ENCODE measurements at regions not wholly inside any gene's neighbourhood (a gene's known extent, or its start where the extent isn't known, plus 50 kb on each side); places are given as distances from the start of the nearest gene placed in this dataset.
"Not testable (repeated sequence)": the region's sequence is repeated elsewhere in the genome, so short reads cannot be mapped to it uniquely, and the experiment has no call there.

DNA sequence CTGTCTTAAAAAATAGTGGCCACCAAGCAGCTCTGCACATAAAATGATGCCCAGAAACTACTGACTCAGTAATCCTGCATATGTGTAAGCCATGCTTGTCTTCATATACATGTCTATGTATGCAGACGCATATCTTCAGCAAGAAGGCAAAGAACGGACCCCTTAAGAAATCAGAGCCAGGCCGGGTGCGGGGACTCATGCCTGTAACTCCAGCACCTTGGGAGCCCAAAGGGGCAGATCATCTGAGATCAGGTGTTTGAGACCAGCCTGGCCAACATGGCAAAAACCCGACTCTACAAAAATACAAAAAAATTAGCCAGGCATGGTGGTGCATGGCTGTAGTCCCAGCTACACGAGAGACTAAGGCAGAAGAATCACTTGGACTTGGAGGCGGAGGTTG, 295.0 kb downstream of the TCERG1L start:
- no peak for DNase-seq

DNA sequence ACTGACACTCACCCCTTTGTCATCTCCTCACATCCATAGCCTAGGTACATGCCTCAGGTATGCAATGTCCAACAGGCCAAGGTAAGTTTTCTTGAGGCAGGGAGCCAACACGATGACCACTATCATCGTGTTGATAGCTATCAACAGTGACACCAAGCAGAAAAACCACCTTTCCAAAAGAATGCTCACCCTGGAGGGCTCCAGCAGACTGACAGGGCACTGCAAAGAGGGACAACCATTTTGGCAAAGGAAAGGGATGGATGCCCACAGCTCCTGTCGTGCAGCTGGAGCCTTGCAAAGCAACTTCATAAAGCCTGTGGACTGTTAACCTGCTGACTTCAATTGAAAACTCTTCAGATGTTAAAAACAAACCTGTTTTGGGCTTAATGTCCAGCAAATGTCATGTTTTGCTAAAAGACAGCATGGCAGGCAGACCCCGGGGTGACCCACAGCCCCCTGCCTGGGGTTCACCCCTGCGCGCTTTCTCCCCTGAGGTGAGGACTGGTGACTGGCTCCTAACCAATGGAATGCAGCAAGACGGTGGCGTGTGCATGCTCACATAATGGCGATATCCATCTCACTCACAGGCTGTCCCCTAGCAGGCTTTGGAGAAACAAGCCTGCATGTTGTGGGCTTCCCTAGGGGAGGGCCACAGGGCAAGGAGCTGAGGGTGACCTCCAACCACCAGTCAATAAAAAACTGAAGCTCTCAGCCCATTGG, 293.8 kb downstream of the TCERG1L start:
- no peak for DNase-seq

- DNase-seq, result no peak
Observed at GRCh38 chr10:131018886-131019500, 292.5 kb downstream of the TCERG1L start.

DNA sequence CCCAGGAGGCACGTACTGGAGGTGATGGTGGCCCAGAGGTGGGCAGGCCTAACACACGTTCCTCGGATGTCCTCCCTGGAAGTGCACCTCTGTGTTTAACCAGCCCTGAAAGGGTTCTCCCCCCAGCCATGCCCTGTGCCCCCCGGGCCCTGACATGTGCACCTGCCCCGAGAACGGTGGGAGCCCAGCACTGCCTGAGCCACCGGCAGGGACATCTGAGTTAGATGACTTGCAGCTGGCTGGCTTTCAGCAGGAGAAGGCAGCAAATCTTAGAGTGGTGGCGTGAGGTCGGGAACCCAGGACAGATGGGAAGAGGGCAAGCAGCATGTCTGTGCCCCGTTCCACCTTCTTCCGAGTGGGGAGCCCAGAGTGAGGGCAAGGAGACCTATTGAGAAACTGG, 291.8 kb downstream of the TCERG1L start:
- DNase-seq, result no peak

DNA sequence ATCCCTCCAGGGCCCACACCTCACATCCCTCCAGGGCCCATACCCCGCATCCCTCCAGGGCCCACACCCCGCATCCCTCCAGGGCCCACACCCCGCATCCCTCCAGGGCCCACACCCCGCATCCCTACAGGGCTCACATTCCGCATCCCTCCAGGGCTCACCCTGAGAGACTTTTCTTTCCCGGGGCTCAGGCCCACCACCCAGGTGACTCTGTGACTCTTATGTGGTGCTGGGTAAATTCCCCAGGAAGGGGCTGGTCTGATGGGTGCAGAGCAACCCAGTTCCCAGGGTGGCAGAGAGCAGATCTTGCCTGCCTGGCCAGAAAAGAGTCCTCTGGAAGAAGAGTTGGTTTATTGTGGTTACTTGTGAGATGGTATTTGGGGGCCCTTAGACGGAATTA, 290.7 kb downstream of the TCERG1L start:
- no peak for DNase-seq

GRCh38 chr10:131021246-131021895, 290.1 kb downstream of the TCERG1L start:
- no peak for DNase-seq

GRCh38 chr10:131021969-131022368, 289.6 kb downstream of the TCERG1L start:
- no peak for DNase-seq

DNA sequence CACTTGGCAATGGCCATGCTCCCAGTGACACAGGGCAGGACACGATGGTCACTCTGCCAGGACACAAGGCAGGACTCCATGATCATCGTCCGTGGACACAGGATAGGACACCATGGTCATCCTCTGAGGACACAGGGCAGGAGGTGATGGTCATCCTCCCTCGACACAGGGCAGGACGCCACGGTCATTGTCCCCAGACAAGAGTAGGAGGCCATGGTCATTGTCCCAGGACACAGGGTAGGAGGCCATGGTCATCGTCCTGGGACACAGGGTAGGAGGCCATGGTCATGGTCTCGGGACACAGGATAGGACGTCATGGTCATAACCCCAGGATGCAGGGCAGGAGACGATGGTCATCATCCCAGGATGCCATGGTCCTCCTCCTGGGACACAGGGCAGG, 289.2 kb downstream of the TCERG1L start:
- no peak for DNase-seq

- no peak for DNase-seq
Observed at GRCh38 chr10:131022981-131023380, 288.5 kb downstream of the TCERG1L start.

GRCh38 chr10:131024259-131025131, 287.0 kb downstream of the TCERG1L start:
- no peak for DNase-seq

GRCh38 chr10:131025333-131025732, 286.2 kb downstream of the TCERG1L start:
- no peak for DNase-seq

GRCh38 chr10:131027256-131027655, 284.3 kb downstream of the TCERG1L start:
- no peak for DNase-seq

DNA sequence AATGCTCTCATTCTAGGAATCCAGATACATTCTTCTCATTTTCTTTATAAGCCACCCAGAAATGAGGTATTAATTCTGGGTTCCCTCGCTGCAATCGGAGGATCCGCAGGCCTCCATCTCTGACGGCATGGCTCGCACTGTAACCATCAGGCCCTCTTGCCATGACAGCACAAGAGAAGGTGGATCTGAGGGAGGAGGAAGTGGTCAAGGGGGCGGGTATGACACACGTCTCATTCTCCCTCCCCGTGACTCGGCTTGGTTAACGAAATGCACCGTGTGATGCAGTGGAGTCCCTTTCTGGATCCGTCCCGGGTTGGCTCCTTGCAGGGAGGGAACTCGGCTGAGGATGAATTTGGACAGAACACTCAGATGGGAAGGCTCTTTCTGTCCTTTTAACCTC, 280.2 kb downstream of the TCERG1L start:
- no peak for DNase-seq

DNA sequence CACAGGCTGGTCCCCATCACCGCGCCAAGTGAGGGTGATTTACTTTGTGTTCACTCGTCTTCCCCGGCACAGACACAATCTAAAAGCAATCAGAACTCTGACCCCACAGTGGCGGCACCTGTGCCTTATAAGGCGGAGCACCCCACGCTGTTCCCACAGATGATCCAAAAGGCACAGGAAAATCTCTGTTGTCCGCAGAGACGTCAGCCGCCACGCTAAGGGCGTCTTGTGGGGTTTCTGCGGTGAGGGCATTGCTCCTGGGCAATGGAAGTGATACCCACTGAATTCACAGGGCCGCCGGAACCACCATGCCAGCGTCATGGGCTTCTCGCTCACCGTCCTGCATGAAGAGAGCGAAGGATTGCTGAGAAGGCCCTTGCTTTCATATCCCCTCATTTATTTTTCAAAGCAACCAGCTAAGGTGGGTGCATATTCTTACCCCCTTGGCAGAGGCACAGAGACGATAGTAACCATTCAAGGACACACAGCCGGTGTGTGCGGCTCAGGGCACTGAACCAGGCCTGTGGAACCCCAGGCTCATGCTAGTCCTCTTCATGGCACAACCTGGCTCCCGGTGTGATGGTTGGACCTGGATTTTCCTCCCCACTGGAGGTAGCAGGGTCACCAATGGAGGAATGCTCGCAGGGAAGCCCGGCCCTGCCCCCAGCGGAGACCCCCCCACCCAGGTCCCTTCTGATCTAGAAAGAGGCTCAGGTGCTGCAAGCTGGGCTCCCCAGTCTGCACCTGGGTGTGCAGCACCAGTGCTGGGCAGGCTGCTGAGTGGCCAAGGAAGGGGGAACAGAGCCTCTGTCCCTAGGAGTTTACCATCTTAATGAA, 279.0 kb downstream of the TCERG1L start:
- DNase-seq, result no peak

GRCh38 chr10:131033166-131034085, 278.1 kb downstream of the TCERG1L start:
- DNase-seq, result no peak

DNA sequence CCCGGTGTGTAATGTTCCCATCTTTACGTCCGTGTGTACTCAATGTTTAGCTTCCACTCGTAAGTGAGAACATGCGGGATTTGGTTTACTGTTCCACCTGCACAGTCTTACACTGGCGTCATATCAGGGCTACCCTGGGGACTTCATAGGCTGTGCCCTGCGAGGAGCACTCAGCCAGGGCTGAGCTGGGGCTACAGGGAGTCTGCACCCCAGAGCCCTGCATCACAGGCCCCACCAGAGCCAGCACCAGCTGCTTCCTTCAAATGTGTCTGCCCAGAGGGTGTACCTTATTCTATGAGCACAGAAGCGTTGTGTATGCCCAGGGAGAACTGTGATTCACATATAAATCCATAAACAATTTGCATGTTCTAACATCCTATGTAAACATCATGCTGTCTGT, 277.1 kb downstream of the TCERG1L start:
- DNase-seq, result no peak

- no peak for DNase-seq
Observed at GRCh38 chr10:131035779-131036178, 275.7 kb downstream of the TCERG1L start.

- DNase-seq, result no peak
Observed at GRCh38 chr10:131038056-131038455, 273.5 kb downstream of the TCERG1L start.

DNA sequence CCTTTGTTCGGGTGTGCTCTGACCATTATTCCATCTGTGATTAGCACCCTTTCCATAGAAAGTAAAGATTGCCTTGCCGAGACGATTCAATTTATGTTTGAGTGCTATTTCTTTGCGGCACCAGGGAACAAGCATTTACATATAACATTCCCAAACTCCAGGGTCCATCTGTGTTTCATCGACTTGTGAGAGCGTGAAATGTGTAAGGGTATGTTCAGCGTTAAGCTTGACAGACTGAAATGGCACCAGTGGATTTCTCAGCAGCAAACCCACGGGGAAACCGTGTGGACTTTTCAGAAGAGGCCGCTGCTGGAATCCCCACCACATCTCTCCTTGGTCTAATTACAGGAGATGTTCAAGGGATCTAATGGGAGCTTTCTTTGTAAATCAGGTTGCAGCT, 270.5 kb downstream of the TCERG1L start:
- no peak for DNase-seq

DNA sequence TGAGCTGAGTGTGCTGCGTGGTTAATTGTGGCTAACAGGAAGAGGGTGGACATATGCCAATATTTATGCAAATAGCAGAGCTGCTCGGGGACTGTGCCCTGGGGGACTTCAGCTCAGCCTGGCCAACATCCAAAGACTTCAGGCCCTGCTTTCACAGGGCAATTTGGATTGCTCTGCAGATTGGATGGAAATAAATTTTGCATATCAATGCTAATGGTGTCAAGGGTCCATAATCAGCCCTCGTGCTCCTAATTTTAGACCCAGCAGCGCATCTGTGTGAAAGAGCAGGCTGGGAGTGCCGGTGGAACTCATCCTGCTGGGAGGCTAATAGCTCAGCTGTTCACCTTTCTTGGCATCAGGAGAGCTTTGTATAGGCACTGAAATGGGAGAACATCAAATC, 270.1 kb downstream of the TCERG1L start:
- no peak for DNase-seq

DNA sequence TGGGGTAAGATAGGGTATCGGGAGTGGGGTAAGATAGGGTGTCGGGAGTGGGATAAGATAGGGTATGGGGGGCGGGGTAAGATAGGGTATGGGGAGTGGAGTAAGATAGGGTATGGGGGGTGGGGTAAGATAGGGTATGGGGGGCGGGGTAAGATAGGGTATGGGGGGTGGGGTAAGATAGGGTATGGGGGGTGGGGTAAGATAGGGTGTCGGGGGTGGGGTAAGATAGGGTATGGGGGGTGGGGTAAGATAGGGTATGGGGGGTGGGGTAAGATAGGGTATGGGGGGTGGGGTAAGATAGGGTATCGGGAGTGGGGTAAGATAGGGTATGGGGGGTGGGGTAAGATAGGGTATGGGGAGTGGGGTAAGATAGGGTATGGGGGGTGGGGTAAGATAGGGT, 269.5 kb downstream of the TCERG1L start:
- not testable (repeated sequence) for DNase-seq

All from Kasumi-1 (cell line).